RWPE2 (cell line): ENCODE measurements at regions not wholly inside any gene's neighbourhood (a gene's known extent, or its start where the extent isn't known, plus 50 kb on each side); places are given as distances from the start of the nearest gene placed in this dataset.

Source experiments
- ATAC-seq: fragments of 200-7000 bp; cut with Tn5 transposase; 3 replicates; pipeline ENCODE4 v1.9.1; 2021; ENCODE audit warnings: low read depth
- DNase-seq: peaks from one replicate; pipeline ENCODE4 v3.0.0-alpha.2; 2020; ENCODE audit warnings: low spot score
- H3K27ac ChIP-seq: fragments of 450-650 bp; 2 replicates; pipeline ENCODE4 v1.5.1; 2017; ENCODE audit warnings: mild to moderate bottlenecking; ENCODE audit not compliant: poor library complexity, severe bottlenecking
- H3K27me3 ChIP-seq: fragments of 250-450 bp; sonication (Bioruptor Pico); 2 replicates; pipeline ENCODE4 v1.5.1; 2021; ENCODE audit warnings: mild to moderate bottlenecking, moderate library complexity; ENCODE audit not compliant: insufficient read depth, poor library complexity, severe bottlenecking
- H3K36me3 ChIP-seq: fragments of 250-450 bp; sonication (Bioruptor Pico); 2 replicates; pipeline ENCODE4 v1.5.1; 2020; ENCODE audit warnings: low read depth, mild to moderate bottlenecking, moderate library complexity
- H3K4me1 ChIP-seq: fragments of 250-450 bp; sonication (Bioruptor Pico); 2 replicates; pipeline ENCODE4 v1.5.1; 2021; ENCODE audit warnings: mild to moderate bottlenecking, moderate library complexity; ENCODE audit not compliant: insufficient read depth, poor library complexity, severe bottlenecking
- H3K4me3 ChIP-seq: fragments of 250-450 bp; sonication (Bioruptor Pico); 2 replicates; pipeline ENCODE4 v1.5.1; 2021; ENCODE audit warnings: mild to moderate bottlenecking, moderate library complexity; ENCODE audit not compliant: severe bottlenecking
- H3K9me3 ChIP-seq: fragments of 250-450 bp; sonication (Bioruptor Pico); 2 replicates; pipeline ENCODE4 v1.5.1; 2021; ENCODE audit warnings: mild to moderate bottlenecking, moderate library complexity; ENCODE audit not compliant: severe bottlenecking
- TF ChIP-seq, protein P1 (sequence below): fragments of 450-650 bp; IDR thresholded peaks from one replicate; pipeline ENCODE4 v1.5.1; 2017; ENCODE audit warnings: mild to moderate bottlenecking, moderate library complexity; ENCODE audit not compliant: poor library complexity, severe bottlenecking

DNA sequence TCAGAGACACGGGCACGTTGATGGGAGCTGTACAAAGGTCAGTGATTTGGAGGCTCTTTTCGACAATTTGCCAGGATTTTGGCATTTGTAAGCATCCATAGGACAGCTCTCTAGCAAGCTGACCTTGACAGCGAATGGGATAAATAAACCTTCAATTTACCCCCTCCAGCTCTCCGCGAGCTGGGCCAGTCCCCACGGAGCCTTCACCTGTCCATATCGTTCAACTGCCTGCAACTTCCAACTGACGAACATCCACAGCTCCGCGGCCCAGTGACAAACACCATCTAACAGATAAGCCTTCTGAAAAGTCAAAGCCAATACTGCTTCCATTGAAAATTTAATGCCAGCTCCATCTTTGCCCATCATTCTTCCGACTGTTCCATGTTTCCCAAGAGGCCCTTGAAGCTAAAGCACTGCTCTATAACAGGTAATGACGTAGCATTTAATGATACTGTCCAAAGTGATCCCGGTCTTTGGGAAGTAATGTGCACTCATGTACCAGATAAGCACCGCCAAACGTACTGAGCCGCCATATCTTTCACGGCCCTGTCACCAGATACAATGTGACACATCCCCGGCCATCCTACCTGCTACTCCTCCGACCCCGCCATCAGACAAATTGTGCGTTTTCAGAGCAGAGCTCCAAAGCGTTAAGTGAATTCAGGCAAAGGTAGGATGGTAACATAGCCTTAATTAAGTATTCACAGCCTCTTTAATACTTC is 365.3 kb upstream of the ZNF507 start:
- Histone ChIP-seq H3K27me3 (no peaks in the 10 kb centered on the region), H3K36me3 (no peaks in the 10 kb centered on the region), H3K27ac (no peak overlapping the region), H3K4me1 (no peaks in the 10 kb centered on the region), H3K9me3 (no peaks in the 10 kb centered on the region), H3K4me3 (no peak overlapping the region)
- DNase-seq (no peak), ATAC-seq (no peak)
- TF ChIP-seq, protein P1, sequence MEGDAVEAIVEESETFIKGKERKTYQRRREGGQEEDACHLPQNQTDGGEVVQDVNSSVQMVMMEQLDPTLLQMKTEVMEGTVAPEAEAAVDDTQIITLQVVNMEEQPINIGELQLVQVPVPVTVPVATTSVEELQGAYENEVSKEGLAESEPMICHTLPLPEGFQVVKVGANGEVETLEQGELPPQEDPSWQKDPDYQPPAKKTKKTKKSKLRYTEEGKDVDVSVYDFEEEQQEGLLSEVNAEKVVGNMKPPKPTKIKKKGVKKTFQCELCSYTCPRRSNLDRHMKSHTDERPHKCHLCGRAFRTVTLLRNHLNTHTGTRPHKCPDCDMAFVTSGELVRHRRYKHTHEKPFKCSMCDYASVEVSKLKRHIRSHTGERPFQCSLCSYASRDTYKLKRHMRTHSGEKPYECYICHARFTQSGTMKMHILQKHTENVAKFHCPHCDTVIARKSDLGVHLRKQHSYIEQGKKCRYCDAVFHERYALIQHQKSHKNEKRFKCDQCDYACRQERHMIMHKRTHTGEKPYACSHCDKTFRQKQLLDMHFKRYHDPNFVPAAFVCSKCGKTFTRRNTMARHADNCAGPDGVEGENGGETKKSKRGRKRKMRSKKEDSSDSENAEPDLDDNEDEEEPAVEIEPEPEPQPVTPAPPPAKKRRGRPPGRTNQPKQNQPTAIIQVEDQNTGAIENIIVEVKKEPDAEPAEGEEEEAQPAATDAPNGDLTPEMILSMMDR = no peak

DNA sequence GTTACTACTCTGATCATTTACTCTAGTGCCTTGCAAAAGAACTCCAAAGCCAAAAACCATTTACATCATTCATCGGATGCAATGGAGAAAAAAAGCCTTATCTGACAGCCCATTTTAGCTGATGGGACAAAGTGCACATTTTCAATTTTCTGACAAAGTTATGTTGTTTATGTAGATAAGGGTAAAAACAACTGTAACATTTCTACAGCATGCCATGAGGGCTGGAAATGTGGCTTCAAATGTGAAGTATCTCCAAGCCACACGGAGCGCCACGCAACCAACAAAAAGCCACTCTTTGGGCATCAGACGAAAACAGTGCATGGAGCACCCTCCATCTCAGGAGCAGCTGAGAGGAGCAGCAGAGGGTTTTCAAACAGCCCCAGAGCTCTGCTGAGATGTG is 364.6 kb upstream of the ZNF507 start:
- no peak for ATAC-seq

DNA sequence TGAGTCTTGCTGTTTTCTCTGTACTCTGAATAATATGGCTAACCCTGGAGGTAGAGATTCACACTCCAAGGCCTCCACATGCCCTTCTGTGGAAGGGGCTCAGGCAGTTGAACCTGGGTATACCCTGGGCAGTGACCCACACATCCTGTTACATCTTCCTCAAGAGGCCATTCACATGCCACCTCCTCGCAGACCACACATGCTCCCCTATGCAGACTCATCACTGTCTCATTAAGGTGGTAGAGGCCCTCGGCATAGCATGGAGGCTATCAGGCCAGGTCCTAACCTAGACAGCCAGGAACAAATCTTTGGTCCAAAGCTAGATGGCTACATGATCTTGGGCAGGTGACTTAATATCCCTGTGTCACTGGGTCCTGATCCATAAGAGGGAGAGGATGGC is 363.9 kb upstream of the ZNF507 start:
- no peaks in the 10 kb centered on the region for H3K4me1 ChIP-seq
- H3K27me3 ChIP-seq = no peaks in the 10 kb centered on the region

More for the DNA sequence above, 364.6 kb upstream of the ZNF507 start:
- no peaks in the 10 kb centered on the region for H3K27me3 ChIP-seq
- no peaks in the 10 kb centered on the region for H3K9me3 ChIP-seq
- TF ChIP-seq, protein P1 = no peak
- no peak for DNase-seq
- no peak overlapping the region for H3K4me3 ChIP-seq
- H3K27ac ChIP-seq = no peak overlapping the region
- H3K4me1 ChIP-seq = no peaks in the 10 kb centered on the region
- no peaks in the 10 kb centered on the region for H3K36me3 ChIP-seq

DNA sequence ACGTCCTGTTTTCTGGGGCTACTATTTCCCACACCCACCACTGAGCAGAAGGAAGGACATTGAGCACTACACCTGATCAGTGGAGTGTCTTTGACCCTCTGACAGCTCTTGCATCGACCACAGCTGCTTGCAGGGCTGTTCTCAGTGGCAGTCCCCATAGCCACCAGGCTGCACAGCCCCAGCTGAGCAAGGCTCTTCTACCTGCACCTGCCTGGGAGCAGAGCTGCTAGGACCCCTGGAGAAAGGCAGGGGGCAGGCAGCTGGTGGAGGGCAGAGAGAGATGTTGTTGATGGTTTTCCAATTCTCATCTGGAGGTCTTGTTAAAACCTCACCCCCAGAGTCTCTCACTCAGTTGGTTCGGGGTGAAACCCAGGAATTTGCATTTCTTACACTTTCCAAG is 361.8 kb upstream of the ZNF507 start:
- TF ChIP-seq, protein P1 = no peak
- no peaks in the 10 kb centered on the region for H3K9me3 ChIP-seq
- no peak for ATAC-seq

More for the DNA sequence above, 363.9 kb upstream of the ZNF507 start:
- Histone ChIP-seq H3K36me3 (no peaks in the 10 kb centered on the region), H3K27ac (no peak overlapping the region), H3K4me3 (no peak overlapping the region), H3K9me3 (no peaks in the 10 kb centered on the region)
- DNase-seq = no peak
- TF ChIP-seq, protein P1 = no peak
- no peak for ATAC-seq

DNA sequence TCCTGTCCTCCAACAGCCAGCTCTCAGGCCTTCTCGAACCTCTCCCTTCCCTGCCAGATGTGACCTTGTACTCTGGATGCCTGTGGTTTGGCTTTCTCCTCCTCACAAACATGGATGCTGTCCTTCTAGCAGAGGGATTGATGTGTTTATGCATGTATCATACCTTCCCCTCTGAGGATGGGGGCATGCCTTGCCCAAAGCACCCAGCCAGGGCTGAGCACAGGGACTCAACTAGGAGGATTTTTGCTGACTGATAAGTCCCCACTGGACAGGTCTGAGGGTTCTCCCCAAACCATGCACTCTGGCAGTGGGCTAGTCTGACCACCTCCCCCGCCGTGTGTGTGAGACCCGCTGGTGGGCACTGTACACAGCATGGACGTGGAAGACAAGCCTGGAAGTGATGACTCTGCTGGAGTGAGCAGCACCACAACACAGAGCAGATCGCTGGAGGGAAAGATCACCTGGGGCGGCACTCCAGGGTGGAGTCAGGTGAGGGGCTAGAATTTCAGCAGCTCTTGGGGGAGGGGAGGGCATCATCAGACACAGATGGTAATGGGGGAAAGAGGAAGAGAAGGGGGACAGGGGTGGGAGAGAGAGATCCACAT is 360.3 kb upstream of the ZNF507 start:
- H3K27ac ChIP-seq = no peak overlapping the region
- H3K4me3 ChIP-seq = no peak overlapping the region
- TF ChIP-seq, protein P1 = no peak
- ATAC-seq (no peak), DNase-seq (no peak)
- no peaks in the 10 kb centered on the region for H3K36me3 ChIP-seq
- H3K27me3 ChIP-seq = no peaks in the 10 kb centered on the region
- H3K4me1 ChIP-seq = no peaks in the 10 kb centered on the region
- no peaks in the 10 kb centered on the region for H3K9me3 ChIP-seq

More for the DNA sequence above, 361.8 kb upstream of the ZNF507 start:
- Histone ChIP-seq H3K4me1 (no peaks in the 10 kb centered on the region), H3K27me3 (no peaks in the 10 kb centered on the region), H3K27ac (no peak overlapping the region), H3K36me3 (no peaks in the 10 kb centered on the region), H3K4me3 (no peak overlapping the region)
- DNase-seq = no peak
